ENCODE measurements at regions not wholly inside any gene's neighbourhood (a gene's known extent, or its start where the extent isn't known, plus 50 kb on each side); places are given as distances from the start of the nearest gene placed in this dataset.

GRCh38 chr5:87125766-87126165, 141.9 kb upstream of the RASA1 start:
- TF ChIP-seq, protein P1, sequence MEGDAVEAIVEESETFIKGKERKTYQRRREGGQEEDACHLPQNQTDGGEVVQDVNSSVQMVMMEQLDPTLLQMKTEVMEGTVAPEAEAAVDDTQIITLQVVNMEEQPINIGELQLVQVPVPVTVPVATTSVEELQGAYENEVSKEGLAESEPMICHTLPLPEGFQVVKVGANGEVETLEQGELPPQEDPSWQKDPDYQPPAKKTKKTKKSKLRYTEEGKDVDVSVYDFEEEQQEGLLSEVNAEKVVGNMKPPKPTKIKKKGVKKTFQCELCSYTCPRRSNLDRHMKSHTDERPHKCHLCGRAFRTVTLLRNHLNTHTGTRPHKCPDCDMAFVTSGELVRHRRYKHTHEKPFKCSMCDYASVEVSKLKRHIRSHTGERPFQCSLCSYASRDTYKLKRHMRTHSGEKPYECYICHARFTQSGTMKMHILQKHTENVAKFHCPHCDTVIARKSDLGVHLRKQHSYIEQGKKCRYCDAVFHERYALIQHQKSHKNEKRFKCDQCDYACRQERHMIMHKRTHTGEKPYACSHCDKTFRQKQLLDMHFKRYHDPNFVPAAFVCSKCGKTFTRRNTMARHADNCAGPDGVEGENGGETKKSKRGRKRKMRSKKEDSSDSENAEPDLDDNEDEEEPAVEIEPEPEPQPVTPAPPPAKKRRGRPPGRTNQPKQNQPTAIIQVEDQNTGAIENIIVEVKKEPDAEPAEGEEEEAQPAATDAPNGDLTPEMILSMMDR (IDR thresholded peaks at IDR 0.05; ENCODE audit: low read depth, low read length, poor library complexity, severe bottlenecking): no peak
- TF ChIP-seq EZH2phosphoT487 (IDR thresholded peaks at IDR 0.05; ENCODE audit: borderline replicate concordance, low read length): no peak
